Activated CD4-positive, alpha-beta T cell treated with anti-CD3 and anti-CD28 coated beads, Interleukin-2, Interleukin-4, amounts not matched to agents 100 ng/mL and 50 ng/mL, durations not matched to agents 16 hours and 8 hours (primary cell): ENCODE measurements at regions not wholly inside any gene's neighbourhood (a gene's known extent, or its start where the extent isn't known, plus 50 kb on each side); places are given as distances from the start of the nearest gene placed in this dataset.

Experiments used
- DNase-seq: peaks from one replicate; pipeline ENCODE4 v3.0.0-alpha.2; 2020; ENCODE audit warnings: low spot score

DNA sequence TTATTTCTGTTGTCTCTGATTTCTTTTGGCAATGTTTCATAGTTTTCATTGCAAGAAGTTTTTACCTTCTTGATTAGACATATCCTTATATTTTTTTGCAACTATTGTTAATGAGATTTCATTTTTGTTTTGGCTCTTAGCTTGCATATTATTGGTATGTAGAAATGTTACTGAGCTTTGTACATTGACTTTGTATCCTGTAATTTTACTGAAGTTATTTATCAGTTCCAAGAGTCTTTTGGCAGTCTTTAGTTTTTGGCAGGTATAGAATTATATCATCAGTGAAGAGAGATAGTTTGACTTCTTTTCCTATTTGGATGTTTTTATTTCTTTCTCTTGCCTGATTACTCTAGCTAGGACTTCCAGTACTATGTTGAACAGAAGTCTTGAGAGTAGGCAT lies 375.7 kb downstream of the TDRD3 start:
- DNase-seq, result no peak

DNA sequence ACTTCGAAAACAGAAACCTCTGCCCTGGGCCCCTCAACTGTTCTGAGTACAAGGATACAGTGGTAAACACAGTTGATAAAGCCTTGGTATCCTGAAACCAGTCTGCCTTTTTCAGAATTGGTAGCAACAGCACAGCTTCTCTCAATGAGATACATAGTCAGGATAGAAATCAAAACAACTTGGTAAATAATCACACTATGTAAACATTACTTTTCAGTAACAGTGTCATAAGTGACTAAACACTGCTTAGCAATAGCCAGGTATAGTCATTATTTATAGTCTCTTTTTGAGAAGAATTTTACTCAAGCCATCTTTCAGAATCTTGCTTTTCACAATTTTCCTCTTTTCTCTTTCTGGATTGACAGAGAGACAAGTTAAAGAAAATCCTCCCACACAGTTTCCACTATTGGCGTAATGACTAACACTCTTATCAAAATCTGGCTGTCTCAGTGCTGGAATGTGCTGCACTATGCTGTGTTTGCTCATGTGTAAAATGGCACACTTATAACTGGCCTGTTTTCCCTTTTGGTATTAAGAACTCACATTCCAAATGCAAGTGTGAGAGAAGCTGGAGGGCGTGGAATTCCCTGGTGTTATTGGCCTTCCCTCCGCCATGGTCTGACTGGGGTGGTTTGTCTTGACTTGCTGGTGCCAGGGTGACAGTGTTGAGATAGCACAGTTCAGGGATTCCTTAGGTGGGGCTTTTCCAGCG lies 368.8 kb downstream of the TDRD3 start:
- DNase-seq, result no peak

DNA sequence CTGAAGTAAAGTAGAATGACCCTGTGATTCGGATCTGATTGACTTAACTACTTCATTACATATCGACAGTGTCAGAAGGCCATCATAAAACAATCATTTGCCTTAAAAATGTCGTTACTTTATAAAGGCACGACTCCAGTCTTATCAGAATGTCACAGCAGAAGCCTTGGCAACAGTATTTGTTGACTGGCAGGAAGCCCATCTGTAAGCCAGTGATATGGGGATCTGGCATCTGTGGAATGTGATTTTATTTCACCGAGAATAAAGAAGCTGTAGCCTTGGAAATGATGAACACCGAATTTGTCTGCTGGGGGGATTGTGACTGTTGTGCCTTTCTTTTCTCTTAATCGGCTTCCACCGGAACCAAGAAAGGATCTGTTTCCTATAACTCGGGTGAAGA lies 362.5 kb downstream of the TDRD3 start:
- DNase-seq, result no peak

DNA sequence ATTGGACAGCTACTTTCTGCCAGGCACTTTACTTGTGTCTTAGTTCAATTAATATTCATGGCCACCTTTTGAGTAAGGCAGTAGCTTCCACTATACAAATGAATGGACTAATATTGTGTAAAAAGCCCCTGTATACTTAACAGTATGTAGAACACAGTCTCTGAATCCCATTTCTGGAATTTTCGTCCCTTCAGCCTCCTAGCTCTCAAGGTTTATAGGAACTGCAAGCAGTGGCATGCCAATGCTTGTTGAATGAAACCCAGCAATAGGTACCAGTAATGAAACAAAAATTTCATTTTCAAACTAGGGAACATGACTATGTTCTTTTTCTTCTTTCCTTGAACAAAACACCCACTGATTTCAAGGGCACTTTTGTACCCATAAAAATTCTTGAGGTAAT lies 361.6 kb downstream of the TDRD3 start:
- DNase-seq, result no peak

DNA sequence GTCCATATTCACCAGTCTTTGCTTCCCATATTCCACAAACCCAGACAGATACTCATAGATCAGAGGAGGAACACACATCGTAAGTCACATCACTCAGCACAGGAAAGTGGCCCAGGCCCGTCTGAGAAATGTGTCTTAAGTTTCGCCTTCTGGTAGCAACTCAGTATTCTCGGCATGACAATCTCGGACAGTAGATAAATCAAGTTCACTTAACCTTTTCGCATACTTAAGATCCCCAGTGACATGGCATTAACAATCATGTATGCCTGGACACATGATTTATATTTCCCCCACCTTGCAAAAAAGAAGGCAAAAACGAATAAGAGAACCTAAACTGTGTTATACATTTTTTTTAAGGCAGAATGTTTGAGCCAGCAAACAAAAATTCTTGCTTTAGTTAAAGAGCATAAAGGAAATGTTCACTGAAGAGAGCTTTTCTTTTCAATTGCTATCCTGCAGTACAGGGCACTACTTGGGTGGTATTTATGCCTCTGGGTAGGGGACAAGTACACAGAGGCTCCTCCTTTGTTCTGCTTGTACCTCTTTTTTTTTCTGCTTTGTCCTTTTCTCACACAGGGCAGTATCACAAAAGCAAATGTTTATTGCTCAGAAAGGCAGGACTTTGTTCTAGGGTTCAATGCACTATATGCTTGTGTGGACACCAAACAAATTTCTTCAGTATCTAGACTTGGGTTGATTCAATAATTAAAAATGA lies 360.6 kb downstream of the TDRD3 start:
- DNase-seq, result no peak

DNA sequence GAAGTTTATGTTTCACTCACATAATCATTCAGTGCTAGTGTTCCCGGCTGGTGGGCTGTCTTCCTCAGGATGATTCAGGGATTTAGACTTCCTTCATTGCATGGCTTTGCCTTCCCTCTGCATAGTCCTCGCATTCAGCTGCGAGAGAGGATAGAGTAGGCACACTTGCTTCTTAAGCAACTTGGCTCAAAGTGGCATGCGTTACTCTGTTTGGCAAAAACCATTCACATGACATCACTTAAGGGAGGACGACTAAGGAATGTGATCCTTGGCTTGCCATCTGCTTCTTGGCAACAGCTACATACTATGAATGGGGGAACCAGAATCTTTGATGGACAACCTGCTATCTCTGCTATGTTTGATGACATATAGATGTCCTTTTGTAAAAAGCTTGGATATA lies 359.3 kb downstream of the TDRD3 start:
- no peak for DNase-seq

DNA sequence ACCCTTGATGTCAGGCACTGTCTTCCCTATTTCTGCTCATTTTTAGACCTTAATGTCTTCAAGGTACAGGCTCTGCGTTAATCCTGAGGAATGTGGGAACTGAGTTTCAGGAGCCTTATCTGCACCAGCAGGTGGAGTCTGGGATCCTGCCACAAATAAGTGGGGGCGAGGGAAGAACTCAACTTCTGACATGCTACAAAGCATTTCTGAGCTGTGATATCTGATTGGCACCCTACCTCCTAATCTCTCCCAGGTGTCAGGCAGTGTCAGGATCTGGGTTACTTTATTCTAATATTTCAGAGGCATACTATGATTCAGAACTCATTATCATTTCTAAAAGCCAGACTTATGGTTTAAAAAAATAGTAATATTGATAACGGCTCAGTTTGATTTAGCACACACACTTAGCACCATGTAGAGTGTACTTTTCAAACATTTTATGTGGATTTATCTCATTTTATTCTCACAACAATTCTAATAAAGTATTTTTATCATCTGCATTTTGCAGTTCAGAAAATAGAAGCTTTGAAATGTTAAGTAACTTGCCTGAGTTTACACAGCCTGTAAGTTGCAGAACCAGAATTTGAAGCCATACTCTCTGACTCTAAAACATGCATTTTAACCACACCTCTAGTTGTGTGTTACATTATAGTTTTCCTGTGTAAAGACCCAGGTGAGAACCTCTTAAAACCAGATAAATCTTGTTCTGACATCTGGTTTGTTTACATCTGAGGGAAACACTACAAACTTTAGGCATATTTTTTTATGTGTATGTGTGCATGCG lies 358.6 kb downstream of the TDRD3 start:
- no peak for DNase-seq

DNA sequence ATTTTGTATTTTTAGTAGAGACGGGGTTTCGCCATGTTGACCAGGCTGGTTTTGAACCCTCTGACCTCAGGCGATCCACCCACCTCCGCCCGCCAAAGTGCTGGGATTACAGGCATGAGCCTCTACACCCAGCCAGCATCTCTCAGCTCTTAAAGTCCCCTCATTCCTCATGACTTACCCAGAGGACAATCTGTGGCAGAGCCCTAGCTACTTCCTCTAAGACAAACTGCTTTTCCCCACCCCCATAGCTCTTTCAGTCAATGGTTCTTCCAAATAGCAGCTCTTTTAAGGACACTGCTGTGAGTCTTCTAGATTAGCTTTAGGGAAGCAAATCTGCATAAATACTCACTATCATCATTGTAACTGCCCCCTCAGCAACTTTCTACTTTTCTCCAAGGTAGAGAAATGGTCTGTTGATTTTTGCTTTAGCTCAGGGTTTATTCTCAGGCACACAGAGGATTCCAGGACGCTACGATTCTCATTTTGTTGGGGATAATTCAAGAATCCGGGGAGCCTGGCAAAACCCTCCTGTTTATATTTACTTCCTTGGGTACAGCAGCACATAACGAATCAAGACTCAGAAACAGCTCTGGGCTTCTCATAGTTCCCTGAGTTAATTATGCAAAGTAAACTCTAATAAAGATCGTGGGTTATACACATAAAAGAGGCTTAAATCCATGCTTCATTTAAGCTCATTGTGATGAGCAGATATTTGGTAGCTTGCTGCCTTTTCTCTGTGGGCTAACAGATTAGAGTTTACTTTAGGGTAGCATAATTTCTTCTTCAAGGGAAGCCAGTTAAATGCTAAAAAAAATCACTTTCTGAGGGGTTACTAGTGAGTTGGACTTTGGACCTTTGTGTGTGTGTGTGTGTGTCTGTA lies 357.4 kb downstream of the TDRD3 start:
- no peak for DNase-seq

DNA sequence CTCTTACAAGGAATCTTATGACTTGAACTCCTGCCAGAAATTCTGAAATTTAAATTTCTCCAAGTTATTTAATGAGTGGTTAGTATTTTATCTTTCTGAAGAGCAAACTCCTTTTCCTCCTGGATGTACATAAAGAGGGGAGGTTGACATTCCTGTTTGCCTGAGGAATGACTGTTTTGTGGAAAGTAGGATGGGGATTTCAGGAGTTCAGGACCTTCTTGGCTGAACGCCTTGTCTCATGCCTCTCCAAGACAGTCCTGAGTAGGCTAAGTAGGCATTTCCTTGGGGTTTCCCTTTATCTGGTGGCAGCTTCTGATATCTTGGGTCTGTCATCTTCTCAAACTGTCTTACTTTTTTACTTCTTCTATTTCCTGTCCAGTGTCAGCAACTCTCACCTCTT lies 356.6 kb downstream of the TDRD3 start:
- DNase-seq, result no peak

DNA sequence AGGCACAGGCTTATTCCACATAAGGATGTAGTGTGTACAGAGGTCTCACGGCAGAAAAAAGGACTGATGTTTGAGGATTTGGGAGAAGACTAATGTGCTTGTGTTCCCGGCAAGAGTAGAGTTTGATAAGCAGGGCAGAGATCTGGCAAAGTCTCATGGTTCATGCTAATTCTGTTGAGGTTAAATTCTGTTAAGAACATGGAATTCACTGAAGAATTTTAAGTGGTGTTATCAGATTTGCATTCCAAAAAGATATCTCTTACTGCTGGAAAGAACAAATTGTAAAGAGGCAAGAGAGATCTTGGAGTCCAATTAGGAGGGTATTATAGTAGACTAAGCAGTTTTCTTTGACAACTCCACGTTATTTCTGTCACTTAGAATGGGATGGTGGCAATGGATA lies 348.3 kb downstream of the TDRD3 start:
- DNase-seq, result no peak

DNA sequence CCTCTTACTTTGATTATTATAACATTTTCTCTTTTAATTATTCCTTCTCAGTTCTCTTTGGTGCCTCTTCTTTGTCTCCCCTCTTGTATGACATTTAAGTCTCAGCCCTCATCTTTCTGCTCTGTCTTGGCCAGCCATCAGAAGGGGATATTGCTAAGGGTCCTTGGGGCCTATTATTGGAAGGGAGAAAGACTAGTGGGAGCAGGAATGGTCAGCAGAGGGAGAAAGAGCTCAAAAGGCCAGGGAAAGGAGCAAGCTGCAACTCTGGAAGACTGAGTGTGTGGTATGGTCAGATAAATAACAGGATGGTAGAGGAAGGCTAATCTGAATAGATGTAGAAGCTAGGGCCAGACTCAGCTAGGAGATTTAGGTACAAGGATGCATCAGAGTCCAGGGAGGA lies 336.9 kb downstream of the TDRD3 start:
- DNase-seq, result no peak

DNA sequence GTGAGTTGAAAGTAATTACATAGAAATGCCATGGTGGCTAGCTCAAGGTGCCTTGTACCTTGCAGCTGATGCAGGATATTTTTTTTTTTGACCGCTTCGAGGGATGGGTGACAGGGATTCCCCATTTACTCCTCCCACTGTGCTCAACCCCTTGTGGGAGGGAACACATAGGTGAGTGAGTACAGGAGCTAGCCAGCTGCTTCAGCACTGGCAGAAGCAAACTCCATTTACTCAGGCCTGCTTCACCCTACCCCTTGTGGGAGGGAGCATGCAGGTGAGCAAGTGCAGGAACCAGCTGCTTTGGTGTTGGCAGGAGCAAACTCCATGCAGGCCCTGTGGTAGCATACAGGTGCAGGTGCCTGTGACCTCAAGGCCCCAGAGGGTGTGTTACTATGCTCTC lies 330.1 kb downstream of the TDRD3 start:
- DNase-seq, result no peak

DNA sequence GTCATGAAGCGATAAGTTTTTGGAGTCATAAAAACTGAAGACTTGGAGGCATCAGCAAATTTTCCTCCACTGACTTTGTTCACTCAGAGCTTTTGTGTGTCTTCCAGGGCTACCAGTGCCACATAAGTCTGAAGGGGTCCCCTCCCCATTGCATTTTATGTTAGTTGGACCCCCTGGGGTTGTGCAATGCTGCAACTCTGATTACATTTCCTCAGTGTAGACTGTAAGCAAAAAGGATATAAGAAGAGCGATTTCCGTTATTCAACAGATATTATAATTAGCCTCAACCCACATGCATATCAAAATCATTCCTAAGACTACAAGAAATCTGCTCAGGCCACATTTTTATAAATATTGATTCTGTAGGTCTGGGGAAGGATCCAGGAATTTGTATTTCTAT lies 324.0 kb downstream of the TDRD3 start:
- no peak for DNase-seq

DNA sequence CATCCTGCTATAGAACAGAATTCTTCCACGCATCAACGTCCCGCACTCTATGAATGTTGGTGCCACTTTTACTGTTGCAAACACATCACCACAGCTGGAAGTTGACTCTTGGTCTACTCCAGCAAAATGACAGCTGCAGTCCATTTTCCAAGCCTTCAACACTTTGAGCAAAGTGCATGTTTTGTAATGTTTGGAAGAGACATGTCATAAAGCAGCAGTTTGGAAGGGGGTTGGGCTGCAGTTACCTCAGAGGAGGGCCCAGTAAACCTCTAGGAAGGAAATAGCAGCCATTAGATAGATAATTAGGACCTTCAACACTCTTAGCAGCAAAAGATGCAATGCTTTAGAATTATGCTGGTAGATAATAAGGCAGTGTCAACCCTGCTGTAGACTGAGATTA lies 323.6 kb downstream of the TDRD3 start:
- no peak for DNase-seq

DNA sequence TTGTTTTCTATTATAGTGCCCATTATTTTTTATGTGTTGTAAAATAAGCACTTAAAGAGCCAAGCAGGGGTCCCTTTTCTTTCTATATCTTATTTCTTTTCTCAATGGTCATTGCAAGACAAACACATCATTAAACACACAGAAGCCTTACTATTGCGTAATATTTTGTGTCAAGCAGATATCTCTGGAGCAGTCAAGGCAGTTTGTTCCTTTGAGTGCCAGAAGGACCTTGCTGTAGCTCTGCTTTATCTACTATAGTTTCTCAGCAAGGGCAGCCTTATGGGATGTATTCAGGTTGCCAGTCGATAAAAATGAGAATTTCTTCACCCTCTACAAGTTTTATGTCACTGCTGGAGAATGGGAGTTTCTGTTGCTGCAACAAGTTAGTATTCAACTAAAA lies 319.3 kb downstream of the TDRD3 start:
- DNase-seq, result no peak

DNA sequence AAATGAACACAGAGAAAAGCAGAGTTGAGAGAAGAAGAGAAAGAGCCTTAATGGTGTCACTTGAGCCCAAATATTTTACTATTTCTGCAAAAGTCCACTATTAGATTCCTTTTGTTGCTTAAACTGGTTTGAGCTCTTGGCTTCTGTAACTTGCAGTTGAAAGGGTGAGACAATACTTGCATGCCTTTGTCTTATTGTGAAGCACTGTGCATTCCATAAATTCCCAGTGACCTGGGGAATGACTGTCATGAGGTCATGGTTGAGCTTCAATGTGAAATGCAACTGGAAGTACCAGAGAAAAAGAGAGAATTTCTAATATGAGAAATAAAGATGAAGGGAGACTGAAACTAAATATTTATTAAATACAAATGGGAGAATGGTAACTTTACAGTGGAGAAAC lies 310.9 kb downstream of the TDRD3 start:
- DNase-seq, result no peak

DNA sequence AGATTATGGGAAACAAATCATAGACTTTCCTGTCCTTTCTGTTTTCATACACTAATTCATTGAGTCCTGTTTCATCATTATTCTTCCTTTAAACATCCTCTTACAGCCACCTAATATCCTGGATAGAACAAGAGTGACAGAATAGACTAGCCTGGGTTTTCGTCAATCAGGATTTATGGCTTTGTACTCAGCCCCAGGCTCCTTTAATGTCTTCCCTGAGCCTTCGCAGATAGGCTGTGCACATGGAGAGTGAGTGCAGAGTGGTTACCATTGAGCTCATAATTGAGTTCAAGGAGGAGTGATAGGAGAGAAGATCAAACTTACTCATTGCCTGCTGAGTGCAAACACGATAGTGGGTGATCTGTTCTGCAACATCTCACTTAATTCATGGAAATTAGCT lies 304.9 kb downstream of the TDRD3 start:
- no peak for DNase-seq

DNA sequence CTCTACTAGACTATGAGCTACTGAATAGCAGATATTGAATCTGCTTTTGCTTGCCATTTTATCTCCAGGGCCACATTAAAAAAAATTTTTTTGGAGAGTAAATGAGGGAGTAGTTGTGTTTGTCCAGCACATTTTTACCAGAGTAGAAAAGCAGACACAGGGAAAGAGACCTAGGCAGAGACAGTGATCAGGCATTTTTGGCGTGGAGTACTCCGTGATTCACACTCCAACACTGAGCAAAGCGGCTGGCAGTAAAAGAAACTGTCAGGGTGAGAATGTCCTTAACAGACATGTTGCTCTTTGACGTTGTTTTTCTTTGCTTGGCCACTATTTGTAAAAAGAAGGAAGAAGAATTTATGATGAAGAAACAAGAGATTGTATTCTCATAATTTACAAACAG lies 304.0 kb downstream of the TDRD3 start:
- DNase-seq, result no peak

DNA sequence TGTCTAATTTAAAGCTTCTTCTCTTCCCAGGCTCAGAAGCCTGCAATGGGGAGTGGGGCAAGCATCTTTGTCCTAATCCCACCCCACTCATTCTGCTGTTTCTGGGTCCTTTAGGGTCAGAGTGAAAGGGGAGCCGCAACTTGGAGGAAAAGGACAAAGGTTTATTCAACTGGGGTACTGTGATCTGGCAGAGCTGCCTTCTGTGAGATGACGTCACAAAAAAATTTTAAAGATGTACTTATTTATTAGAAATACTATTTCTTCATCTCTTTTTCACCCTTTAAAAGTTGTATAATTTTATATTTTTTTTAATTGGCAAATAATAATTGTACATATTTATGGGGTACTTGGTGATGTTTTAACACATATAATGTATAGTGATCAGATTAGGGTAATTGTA lies 302.6 kb downstream of the TDRD3 start:
- DNase-seq, result no peak

DNA sequence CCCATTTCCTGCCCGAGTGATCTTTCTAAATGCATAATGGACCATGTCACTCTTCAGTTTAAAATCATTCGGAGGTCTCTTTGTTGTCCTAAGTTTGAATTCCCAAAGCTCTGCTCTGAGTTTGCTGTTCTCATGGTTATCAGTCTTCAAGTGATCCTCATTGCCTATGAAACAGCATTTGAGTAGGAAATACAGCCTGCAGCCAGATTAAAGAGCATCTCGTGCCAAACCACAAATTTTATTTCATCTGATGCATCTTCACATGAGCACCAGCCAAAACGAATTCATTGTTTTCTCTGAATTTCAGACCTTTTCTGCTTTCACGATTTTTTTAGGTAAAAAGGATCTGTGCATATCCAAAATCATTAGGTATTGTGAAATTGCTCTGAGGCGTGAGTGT lies 299.6 kb downstream of the TDRD3 start:
- DNase-seq, result no peak

DNA sequence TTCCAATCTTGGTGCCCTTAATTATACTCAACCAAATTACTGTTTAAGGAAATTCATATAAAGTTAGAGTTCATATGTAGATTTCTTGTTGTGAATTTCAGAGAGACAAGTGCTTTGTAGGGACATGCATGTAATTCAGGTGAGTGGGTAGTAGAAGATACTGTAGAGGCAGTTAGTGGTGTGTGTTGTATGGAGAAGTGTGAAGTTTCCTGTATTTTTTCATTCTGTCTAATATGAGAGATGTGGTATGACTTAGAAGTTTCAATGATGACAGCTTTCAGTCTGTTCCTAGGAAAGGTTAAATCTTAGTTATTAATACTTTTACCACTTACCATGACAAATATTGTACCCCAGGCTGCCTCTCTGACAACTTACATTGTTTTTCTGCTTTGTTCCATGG lies 294.2 kb downstream of the TDRD3 start:
- peak; percentile 2 for DNase-seq

DNA sequence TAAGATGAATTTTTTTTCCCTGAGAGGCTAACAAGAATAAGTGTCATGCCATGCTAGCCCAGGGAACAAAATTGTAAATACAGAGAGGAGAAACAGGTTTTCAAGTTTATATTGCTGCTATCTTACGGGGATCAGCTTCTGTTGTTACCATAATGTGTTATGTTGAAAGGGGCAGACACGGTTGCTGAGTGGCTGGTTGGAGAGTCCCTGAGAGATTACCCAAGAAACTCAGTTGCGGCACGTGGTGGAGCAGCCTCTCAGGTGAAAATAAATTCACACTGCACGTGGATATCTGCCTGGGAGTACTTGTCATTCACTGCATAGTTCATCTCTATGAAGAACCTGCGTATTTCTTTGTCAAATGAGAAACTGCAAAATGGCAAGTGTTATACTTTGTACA lies 293.6 kb downstream of the TDRD3 start:
- DNase-seq, result no peak
